ENCODE measurements at regions not wholly inside any gene's neighbourhood (a gene's known extent, or its start where the extent isn't known, plus 50 kb on each side); places are given as distances from the start of the nearest gene placed in this dataset.
"Not testable (repeated sequence)": the region's sequence is repeated elsewhere in the genome, so short reads cannot be mapped to it uniquely, and the experiment has no call there.

DNA sequence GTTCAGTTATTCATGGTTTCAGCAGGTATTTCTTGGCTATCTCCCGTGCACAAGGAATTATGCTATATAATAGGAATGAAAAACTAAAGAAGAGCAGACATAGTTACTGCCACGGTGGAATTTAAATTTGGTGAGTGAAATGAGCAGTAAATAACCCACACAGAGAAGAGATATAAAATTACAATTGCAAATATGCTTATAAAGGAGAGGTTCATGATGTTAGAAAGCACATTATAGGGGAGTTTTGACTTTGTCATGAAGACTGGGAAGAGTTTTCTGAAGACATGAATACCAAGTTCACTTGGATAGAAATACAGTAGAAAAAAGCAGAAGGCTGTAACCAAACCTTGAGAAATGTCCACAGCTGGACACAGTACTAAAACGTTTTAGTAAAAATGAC is 712.0 kb upstream of the AADAT start:
- no peak overlapping the region for H2AFZ ChIP-seq (ENCODE audit: low read length)
- H3F3A ChIP-seq (ENCODE audit: insufficient read depth, low read length) = no peaks in the 10 kb centered on the region
- H3K9ac ChIP-seq (ENCODE audit: low read length) = no peak overlapping the region
- no peaks in the 10 kb centered on the region for H3K9me2 ChIP-seq (replicated peaks; ENCODE audit: insufficient read depth, low read length)
- DNase-seq = no peak
- H3K36me3 ChIP-seq (replicated peaks; ENCODE audit: insufficient read depth, low read length) = no peaks in the 10 kb centered on the region
- no peaks in the 10 kb centered on the region for H3K9me3 ChIP-seq (replicated peaks; ENCODE audit: insufficient read depth, low read length)
- no peaks in the 10 kb centered on the region for H3K27me3 ChIP-seq (replicated peaks; ENCODE audit: insufficient read depth, low read length)
- H3K4me2 ChIP-seq (ENCODE audit: low read depth, low read length) = no peak overlapping the region
- no peak for TF ChIP-seq EZH2phosphoT487 (IDR thresholded peaks at IDR 0.05; ENCODE audit: low read length)
- no peak for TF ChIP-seq EZH2 (optimal IDR thresholded peaks at IDR 0.05; ENCODE audit: low read depth, low read length)
- TF ChIP-seq, protein P1, sequence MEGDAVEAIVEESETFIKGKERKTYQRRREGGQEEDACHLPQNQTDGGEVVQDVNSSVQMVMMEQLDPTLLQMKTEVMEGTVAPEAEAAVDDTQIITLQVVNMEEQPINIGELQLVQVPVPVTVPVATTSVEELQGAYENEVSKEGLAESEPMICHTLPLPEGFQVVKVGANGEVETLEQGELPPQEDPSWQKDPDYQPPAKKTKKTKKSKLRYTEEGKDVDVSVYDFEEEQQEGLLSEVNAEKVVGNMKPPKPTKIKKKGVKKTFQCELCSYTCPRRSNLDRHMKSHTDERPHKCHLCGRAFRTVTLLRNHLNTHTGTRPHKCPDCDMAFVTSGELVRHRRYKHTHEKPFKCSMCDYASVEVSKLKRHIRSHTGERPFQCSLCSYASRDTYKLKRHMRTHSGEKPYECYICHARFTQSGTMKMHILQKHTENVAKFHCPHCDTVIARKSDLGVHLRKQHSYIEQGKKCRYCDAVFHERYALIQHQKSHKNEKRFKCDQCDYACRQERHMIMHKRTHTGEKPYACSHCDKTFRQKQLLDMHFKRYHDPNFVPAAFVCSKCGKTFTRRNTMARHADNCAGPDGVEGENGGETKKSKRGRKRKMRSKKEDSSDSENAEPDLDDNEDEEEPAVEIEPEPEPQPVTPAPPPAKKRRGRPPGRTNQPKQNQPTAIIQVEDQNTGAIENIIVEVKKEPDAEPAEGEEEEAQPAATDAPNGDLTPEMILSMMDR (IDR thresholded peaks at IDR 0.05; ENCODE audit: low read length) = no peak
- no peak overlapping the region for H3K4me3 ChIP-seq (ENCODE audit: low read length)
- no peaks in the 10 kb centered on the region for H3K4me1 ChIP-seq (ENCODE audit: low read length)
- no peak overlapping the region for H3K27ac ChIP-seq (ENCODE audit: low read length)
- H3K79me2 ChIP-seq (ENCODE audit: low read length) = no peaks in the 10 kb centered on the region
- no peaks in the 10 kb centered on the region for H4K20me1 ChIP-seq (ENCODE audit: insufficient read depth, low read length)

DNA sequence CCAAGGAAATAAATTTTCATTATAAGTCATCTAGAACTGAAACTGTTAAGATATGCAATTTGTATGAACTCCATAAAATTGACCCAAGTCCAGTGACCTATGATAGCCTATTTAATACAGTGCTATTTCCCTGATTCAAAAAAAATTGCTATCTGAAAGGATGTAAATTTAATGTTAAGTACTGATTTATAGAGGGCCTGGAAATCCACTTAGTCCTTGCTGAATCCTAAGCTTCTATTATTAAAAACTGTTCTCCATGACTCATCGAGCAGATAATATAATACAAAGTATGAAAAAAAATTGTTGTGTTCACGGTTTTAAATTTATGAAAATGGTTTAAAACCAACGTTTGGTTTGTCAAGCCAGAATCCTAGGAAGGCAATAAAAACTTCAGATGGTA is 704.8 kb upstream of the AADAT start:
- H3K4me1 ChIP-seq (ENCODE audit: low read length) = no peaks in the 10 kb centered on the region
- DNase-seq = no peak
- H3K9ac ChIP-seq (ENCODE audit: low read length) = no peak overlapping the region
- H3K4me3 ChIP-seq (ENCODE audit: low read length) = no peak overlapping the region
- no peaks in the 10 kb centered on the region for H3K79me2 ChIP-seq (ENCODE audit: low read length)
- no peaks in the 10 kb centered on the region for H3K9me3 ChIP-seq (replicated peaks; ENCODE audit: insufficient read depth, low read length)
- H3K27ac ChIP-seq (ENCODE audit: low read length) = no peak overlapping the region
- no peak for TF ChIP-seq EZH2phosphoT487 (IDR thresholded peaks at IDR 0.05; ENCODE audit: low read length)
- no peak for TF ChIP-seq EZH2 (optimal IDR thresholded peaks at IDR 0.05; ENCODE audit: low read depth, low read length)
- TF ChIP-seq, protein P1 (IDR thresholded peaks at IDR 0.05; ENCODE audit: low read length) = no peak
- H3K9me2 ChIP-seq (replicated peaks; ENCODE audit: insufficient read depth, low read length) = no peaks in the 10 kb centered on the region
- no peak overlapping the region for H2AFZ ChIP-seq (ENCODE audit: low read length)
- no peak overlapping the region for H3K4me2 ChIP-seq (ENCODE audit: low read depth, low read length)
- no peaks in the 10 kb centered on the region for H3K27me3 ChIP-seq (replicated peaks; ENCODE audit: insufficient read depth, low read length)
- no peaks in the 10 kb centered on the region for H4K20me1 ChIP-seq (ENCODE audit: insufficient read depth, low read length)
- no peaks in the 10 kb centered on the region for H3F3A ChIP-seq (ENCODE audit: insufficient read depth, low read length)
- no peaks in the 10 kb centered on the region for H3K36me3 ChIP-seq (replicated peaks; ENCODE audit: insufficient read depth, low read length)

DNA sequence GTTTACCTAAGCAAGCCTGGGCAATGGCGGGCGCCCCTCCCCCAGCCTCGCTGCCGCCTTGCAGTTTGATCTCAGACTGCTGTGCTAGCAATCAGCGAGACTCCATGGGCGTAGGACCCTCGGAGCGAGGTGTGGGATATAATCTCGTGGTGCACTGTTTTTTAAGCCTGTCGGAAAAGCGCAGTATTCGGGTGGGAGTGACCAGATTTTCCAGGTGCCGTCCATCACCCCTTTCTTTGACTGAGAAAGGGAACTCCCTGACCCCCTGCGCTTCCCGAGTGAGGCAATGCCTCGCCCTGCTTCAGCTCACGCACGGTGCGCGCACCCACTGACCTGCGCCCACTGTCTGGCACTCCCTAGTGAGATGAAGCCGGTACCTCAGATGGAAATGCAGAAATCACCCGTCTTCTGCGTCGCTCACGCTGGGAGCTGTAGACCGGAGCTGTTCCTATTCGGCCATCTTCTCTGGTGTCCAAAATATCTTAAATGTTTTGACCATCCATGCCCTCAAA is 698.8 kb upstream of the AADAT start:
- not testable (repeated sequence) for H3K27ac ChIP-seq (ENCODE audit: low read length); H3F3A ChIP-seq (ENCODE audit: insufficient read depth, low read length); H4K20me1 ChIP-seq (ENCODE audit: insufficient read depth, low read length); H3K79me2 ChIP-seq (ENCODE audit: low read length); H2AFZ ChIP-seq (ENCODE audit: low read length); H3K9me3 ChIP-seq (replicated peaks; ENCODE audit: insufficient read depth, low read length); H3K4me1 ChIP-seq (ENCODE audit: low read length); DNase-seq; H3K9me2 ChIP-seq (replicated peaks; ENCODE audit: insufficient read depth, low read length); H3K27me3 ChIP-seq (replicated peaks; ENCODE audit: insufficient read depth, low read length); H3K4me3 ChIP-seq (ENCODE audit: low read length); H3K36me3 ChIP-seq (replicated peaks; ENCODE audit: insufficient read depth, low read length); H3K4me2 ChIP-seq (ENCODE audit: low read depth, low read length); H3K9ac ChIP-seq (ENCODE audit: low read length)

DNA sequence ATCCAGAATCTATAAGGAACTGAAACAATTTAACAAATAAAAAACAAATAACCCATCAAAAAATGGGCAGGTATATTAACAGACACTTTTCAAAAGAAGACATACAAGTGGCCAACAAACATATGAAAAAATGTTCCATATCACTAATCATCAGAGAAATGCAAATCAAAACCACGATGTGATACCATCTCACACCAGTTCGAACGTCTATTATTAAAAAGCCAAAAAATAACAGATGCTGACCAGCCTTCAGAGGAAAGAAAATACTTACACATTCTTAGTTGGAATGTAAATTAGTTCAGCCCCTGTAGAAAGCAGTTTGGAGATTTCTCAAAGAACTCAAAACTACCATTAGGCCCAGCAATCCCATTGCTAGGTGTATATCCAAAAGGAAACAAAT is 687.9 kb upstream of the AADAT start:
- Histone ChIP-seq H4K20me1 (ENCODE audit: insufficient read depth, low read length) (no peaks in the 10 kb centered on the region), H3K4me2 (ENCODE audit: low read depth, low read length) (no peak overlapping the region), H2AFZ (ENCODE audit: low read length) (no peak overlapping the region), H3K9me2 (replicated peaks; ENCODE audit: insufficient read depth, low read length) (0 out of 2 replicates have a peak, but pooled peaks cover 2% of the 10 kb centered on the region), H3F3A (ENCODE audit: insufficient read depth, low read length) (no peaks in the 10 kb centered on the region), H3K27me3 (replicated peaks; ENCODE audit: insufficient read depth, low read length) (no peaks in the 10 kb centered on the region), H3K36me3 (replicated peaks; ENCODE audit: insufficient read depth, low read length) (no peaks in the 10 kb centered on the region), H3K27ac (ENCODE audit: low read length) (no peak overlapping the region), H3K9ac (ENCODE audit: low read length) (no peak overlapping the region), H3K4me1 (ENCODE audit: low read length) (no peaks in the 10 kb centered on the region), H3K4me3 (ENCODE audit: low read length) (no peak overlapping the region), H3K9me3 (replicated peaks; ENCODE audit: insufficient read depth, low read length) (no peaks in the 10 kb centered on the region), H3K79me2 (ENCODE audit: low read length) (no peaks in the 10 kb centered on the region)
- no peak for DNase-seq
- TF ChIP-seq, protein P1 (IDR thresholded peaks at IDR 0.05; ENCODE audit: low read length) = no peak
- no peak for TF ChIP-seq EZH2phosphoT487 (IDR thresholded peaks at IDR 0.05; ENCODE audit: low read length)
- no peak for TF ChIP-seq EZH2 (optimal IDR thresholded peaks at IDR 0.05; ENCODE audit: low read depth, low read length)
